Astrocyte of the spinal cord (primary cell): ENCODE measurements at regions not wholly inside any gene's neighbourhood (a gene's known extent, or its start where the extent isn't known, plus 50 kb on each side); places are given as distances from the start of the nearest gene placed in this dataset.

Experiments used
- DNase-seq: peaks from one replicate; pipeline ENCODE4 v3.0.0; 2011; ENCODE audit warnings: low read depth, low spot score
- H3K4me3 ChIP-seq: 2 replicates; pipeline ENCODE4 v1.5.1; 2011; ENCODE audit warnings: low read depth, mild to moderate bottlenecking, low read length, moderate library complexity
- in situ Hi-C: cut with HindIII; loops from 2 replicates; pipeline ENCODE4 v1.10.0; 2017; ENCODE audit warnings: low sequenced_read_pairs
- TF ChIP-seq, protein P1 (sequence below): IDR thresholded peaks from 2 replicates; pipeline ENCODE4 v1.5.1; 2012; ENCODE audit warnings: low read depth, mild to moderate bottlenecking, low read length, inconsistent platforms

- no peak overlapping the region for H3K4me3 ChIP-seq
- in situ Hi-C loops = no loop called here
- TF ChIP-seq, protein P1, sequence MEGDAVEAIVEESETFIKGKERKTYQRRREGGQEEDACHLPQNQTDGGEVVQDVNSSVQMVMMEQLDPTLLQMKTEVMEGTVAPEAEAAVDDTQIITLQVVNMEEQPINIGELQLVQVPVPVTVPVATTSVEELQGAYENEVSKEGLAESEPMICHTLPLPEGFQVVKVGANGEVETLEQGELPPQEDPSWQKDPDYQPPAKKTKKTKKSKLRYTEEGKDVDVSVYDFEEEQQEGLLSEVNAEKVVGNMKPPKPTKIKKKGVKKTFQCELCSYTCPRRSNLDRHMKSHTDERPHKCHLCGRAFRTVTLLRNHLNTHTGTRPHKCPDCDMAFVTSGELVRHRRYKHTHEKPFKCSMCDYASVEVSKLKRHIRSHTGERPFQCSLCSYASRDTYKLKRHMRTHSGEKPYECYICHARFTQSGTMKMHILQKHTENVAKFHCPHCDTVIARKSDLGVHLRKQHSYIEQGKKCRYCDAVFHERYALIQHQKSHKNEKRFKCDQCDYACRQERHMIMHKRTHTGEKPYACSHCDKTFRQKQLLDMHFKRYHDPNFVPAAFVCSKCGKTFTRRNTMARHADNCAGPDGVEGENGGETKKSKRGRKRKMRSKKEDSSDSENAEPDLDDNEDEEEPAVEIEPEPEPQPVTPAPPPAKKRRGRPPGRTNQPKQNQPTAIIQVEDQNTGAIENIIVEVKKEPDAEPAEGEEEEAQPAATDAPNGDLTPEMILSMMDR = no peak
- no peak for DNase-seq
Measured at GRCh38 chr20:40368876-40369275, 320.2 kb downstream of the MAFB start.

DNA sequence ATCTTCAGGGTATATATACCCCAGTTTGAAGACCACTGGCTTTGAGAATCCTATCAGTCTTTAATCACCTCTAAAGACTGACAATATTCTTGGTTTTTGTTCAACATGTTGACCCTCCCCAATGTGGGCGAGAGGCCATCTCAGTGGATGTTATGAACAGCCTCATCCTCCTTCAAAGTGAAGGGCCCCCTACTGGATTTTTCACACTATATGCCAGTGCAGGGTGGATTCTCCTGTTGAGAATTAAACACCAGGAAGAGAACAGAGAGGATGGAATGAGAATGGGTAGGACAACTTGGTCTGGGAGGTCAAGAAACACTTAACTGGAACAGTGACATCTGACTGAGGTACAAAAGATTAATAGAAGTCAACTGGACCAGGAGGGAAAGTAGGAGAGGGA lies 327.1 kb downstream of the MAFB start:
- in situ Hi-C loops = no loop called here

DNA sequence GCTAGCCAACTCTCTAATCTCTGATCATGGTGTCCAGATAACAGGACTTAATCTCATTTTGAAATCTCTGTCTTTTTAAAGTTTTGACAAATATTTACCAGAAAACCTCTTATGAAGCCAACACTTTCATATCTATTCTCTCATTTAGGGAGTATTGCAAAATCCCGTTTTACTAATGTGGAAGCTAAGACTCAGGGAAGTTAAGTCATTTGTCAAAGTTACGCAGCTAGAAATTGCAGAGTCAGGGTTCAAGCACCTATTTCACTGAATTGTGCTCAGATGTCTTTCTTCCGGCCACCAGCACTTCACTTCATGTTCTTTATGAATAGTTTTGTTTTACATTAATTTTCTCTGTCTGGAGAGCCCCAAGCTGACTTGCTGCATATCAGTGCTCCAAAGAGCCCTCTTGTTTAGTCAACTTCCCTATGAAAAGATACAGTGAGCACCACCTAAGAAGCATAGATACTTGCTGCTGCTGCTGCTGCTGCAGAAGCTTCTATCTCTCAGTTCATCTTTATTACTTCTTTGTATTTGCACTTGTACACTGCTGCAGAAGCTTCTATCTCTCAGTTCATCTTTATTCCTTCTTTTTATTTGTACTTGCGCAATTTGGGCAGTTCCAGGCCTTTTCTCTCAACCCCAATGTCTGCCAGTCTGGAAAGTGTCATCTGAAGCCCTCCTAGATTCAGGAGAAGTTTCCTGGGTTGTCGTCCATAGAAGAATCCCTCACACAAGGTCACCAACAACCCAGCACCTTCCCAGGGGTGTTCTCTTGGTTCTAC lies 329.7 kb downstream of the MAFB start:
- TF ChIP-seq, protein P1 = no peak
- in situ Hi-C loops = no loop called here
- DNase-seq = no peak
- no peak overlapping the region for H3K4me3 ChIP-seq

More for the DNA sequence above, 327.1 kb downstream of the MAFB start:
- no peak for DNase-seq
- TF ChIP-seq, protein P1 = no peak
- no peak overlapping the region for H3K4me3 ChIP-seq

DNA sequence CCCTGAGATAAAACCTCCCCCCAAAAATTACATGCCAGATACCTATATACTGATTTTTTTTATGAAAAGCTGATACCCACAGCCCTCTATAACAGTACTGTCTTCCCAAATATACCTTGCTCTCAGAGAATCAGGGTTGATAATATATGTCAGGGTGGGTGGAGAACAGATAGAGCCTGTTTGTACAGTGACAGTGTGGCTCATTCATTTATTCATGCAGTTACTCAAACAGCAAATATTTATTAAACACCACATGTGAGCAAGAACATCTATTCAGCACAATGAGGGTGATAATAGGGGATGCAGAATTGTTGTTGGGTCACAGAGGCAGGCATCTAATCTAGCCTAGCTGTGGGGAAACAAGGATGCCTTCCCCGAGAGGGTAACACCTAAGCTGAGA lies 334.2 kb downstream of the MAFB start:
- DNase-seq = no peak
- H3K4me3 ChIP-seq = no peak overlapping the region
- TF ChIP-seq, protein P1 = no peak
- in situ Hi-C loops = no loop called here

- DNase-seq = no peak
- no peak overlapping the region for H3K4me3 ChIP-seq
- TF ChIP-seq, protein P1 = no peak
- in situ Hi-C loops = no loop called here
Measured at GRCh38 chr20:40343390-40343789, 345.6 kb downstream of the MAFB start.

DNA sequence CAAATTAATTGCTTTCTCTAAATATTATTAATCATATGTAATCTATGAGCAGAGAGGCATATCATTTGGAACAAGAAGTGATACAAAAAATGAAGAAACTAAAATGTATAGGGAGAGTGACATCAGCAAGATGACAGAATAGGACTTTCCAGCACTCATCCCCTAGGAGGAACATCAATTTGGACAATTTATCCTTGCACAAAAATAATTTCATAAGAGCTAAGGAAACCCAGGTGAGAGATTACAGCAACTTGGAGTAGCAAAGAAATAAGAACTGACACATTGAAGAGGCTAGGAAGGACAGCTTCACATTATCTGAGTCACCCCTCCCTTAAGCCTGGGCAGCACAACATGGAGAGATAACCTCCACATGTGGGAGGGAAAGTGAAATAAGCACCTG lies 347.5 kb downstream of the MAFB start:
- DNase-seq = no peak
- H3K4me3 ChIP-seq = no peak overlapping the region
- in situ Hi-C loops = no loop called here
- TF ChIP-seq, protein P1 = no peak
